IMR-90 (cell line): ENCODE measurements at regions not wholly inside any gene's neighbourhood (a gene's known extent, or its start where the extent isn't known, plus 50 kb on each side); places are given as distances from the start of the nearest gene placed in this dataset.

Experiments
- ATAC-seq: fragments of 200-7000 bp; cut with Tn5 transposase; 2 replicates; pipeline ENCODE4 v1.9.1; 2020; ENCODE audit warnings: low read depth, mild to moderate bottlenecking, moderate library complexity
- BruUV-seq: library from RNA; stranded (reverse); fragments of 400-500 nt; replicated peaks from 2 replicates; lab custom pipeline; 2021; lab: Mats Ljungman, UMichigan
- CTCF ChIA-PET: fragments of 300-600 bp; formaldehyde crosslinking; extraction: SDS; loops from one replicate; lab custom pipeline; 2021; ENCODE audit warnings: antibody characterized with exemption; lab: Yijun Ruan, JAX
- POLR2A ChIA-PET: fragments of 300-600 bp; sonication (Branson Sonifier 250); formaldehyde crosslinking; loops from one replicate; lab custom pipeline; 2022; ENCODE audit warnings: antibody characterized with exemption; ENCODE audit not compliant: unreplicated experiment; lab: Charles Lee
- DNase-seq: peaks from one replicate; pipeline ENCODE4 v3.0.0; 2013
- H2AFZ ChIP-seq: replicated peaks from 2 replicates; pipeline ENCODE3; 2013; ENCODE audit warnings: low read length, mild to moderate bottlenecking; ENCODE audit not compliant: poor library complexity
- H2AK5ac ChIP-seq: 2 replicates; pipeline ENCODE4 v1.6.1; 2013; ENCODE audit warnings: low read depth, low read length, inconsistent platforms
- H2AK9ac ChIP-seq: replicated peaks from 2 replicates; pipeline ENCODE3; 2013; ENCODE audit warnings: mild to moderate bottlenecking, low read depth, low read length, moderate library complexity; ENCODE audit not compliant: poor library complexity
- H2BK120ac ChIP-seq: 2 replicates; pipeline ENCODE4 v1.6.1; 2013; ENCODE audit warnings: low read depth, low read length, inconsistent platforms
- H2BK15ac ChIP-seq: 3 replicates; pipeline ENCODE4 v1.6.1; 2013; ENCODE audit warnings: low read depth, low read length, inconsistent platforms
- H2BK20ac ChIP-seq: 2 replicates; pipeline ENCODE4 v1.6.1; 2013; ENCODE audit warnings: low read depth, mild to moderate bottlenecking, inconsistent platforms, low read length, moderate library complexity
- H2BK5ac ChIP-seq: 2 replicates; pipeline ENCODE4 v1.6.1; 2013; ENCODE audit warnings: mild to moderate bottlenecking, low read depth, low read length, inconsistent platforms; ENCODE audit not compliant: poor library complexity, severe bottlenecking
- H3K14ac ChIP-seq: replicated peaks from 2 replicates; pipeline ENCODE4 v1.6.1; 2013; ENCODE audit warnings: low read depth, low read length, inconsistent platforms
- H3K18ac ChIP-seq: 2 replicates; pipeline ENCODE4 v1.6.1; 2013; ENCODE audit warnings: low read depth, low read length, control low read depth
- H3K23ac ChIP-seq: 2 replicates; pipeline ENCODE4 v1.6.1; 2013; ENCODE audit warnings: low read depth, low read length, inconsistent platforms
- H3K27ac ChIP-seq: 2 replicates; pipeline ENCODE4 v1.5.1; 2013; ENCODE audit warnings: mild to moderate bottlenecking, control low read depth, low read length; ENCODE audit not compliant: insufficient read depth
- H3K27me3 ChIP-seq: 2 replicates; pipeline ENCODE4 v1.6.1; 2013; ENCODE audit warnings: low read length; ENCODE audit not compliant: control insufficient read depth, insufficient read depth
- H3K36me3 ChIP-seq: 2 replicates; pipeline ENCODE4 v1.6.1; 2013; ENCODE audit warnings: low read length, mixed read lengths; ENCODE audit not compliant: control insufficient read depth, insufficient read depth
- H3K4ac ChIP-seq: 2 replicates; pipeline ENCODE4 v1.6.1; 2013; ENCODE audit warnings: low read depth, low read length, inconsistent platforms
- H3K4me1 ChIP-seq: 2 replicates; pipeline ENCODE4 v1.6.1; 2013; ENCODE audit warnings: low read length, mixed read lengths; ENCODE audit not compliant: control insufficient read depth, insufficient read depth
- H3K4me2 ChIP-seq: 2 replicates; pipeline ENCODE4 v1.6.1; 2013; ENCODE audit warnings: low read depth, mild to moderate bottlenecking, control low read depth, low read length, moderate library complexity
- H3K4me3 ChIP-seq: 2 replicates; pipeline ENCODE4 v1.5.1; 2013; ENCODE audit warnings: low read depth, mild to moderate bottlenecking, control low read depth, low read length, moderate library complexity; ENCODE audit not compliant: insufficient read depth
- H3K56ac ChIP-seq: 2 replicates; pipeline ENCODE4 v1.6.1; 2013; ENCODE audit warnings: low read length, inconsistent platforms; ENCODE audit not compliant: insufficient read depth; ENCODE audit errors: extremely low read depth
- H3K79me1 ChIP-seq, 2 experiments: 2 replicates each; pipeline ENCODE4 v1.6.1; 2013; ENCODE audit warnings: low read length in 2 of 2, inconsistent platforms in 1 of 2, low read depth in 1 of 2
- H3K9ac ChIP-seq: 2 replicates; pipeline ENCODE4 v1.6.1; 2013; ENCODE audit warnings: low read depth, low read length, control low read depth
- H3K9me1 ChIP-seq: 2 replicates; pipeline ENCODE4 v1.6.1; 2013; ENCODE audit warnings: low read length, inconsistent platforms; ENCODE audit not compliant: insufficient read depth
- H3K9me3 ChIP-seq: 2 replicates; pipeline ENCODE4 v1.6.1; 2013; ENCODE audit warnings: low read length; ENCODE audit not compliant: control insufficient read depth, insufficient read depth
- H4K20me1 ChIP-seq: 2 replicates; pipeline ENCODE4 v1.6.1; 2013; ENCODE audit warnings: low read length, inconsistent platforms; ENCODE audit not compliant: insufficient read depth
- H4K5ac ChIP-seq: 2 replicates; pipeline ENCODE4 v1.6.1; 2013; ENCODE audit warnings: mild to moderate bottlenecking, low read depth, low read length, control low read depth
- H4K8ac ChIP-seq, 2 experiments: 2 replicates each; pipeline ENCODE4 v1.6.1; 2013; ENCODE audit warnings: low read depth in 2 of 2, low read length in 2 of 2, control low read depth in 1 of 2, inconsistent platforms in 1 of 2
- H4K91ac ChIP-seq: 2 replicates; pipeline ENCODE4 v1.6.1; 2013; ENCODE audit warnings: low read depth, low read length, inconsistent platforms; ENCODE audit not compliant: insufficient read depth
- BHLHE40 ChIP-seq: fragments of 150-350 bp; IDR thresholded peaks from 2 replicates; pipeline ENCODE4 v1.6.1; 2016; ENCODE audit warnings: mild to moderate bottlenecking, low read depth, low read length
- CEBPB ChIP-seq: IDR thresholded peaks from 2 replicates; pipeline ENCODE4 v1.6.1; 2012; ENCODE audit warnings: low read depth, low read length, improper control_type of control experiment
- CHD1 ChIP-seq: IDR thresholded peaks from 2 replicates; pipeline ENCODE4 v1.6.1; 2012; ENCODE audit warnings: low read depth, low read length, improper control_type of control experiment
- CTCF ChIP-seq: conservative IDR thresholded peaks from 2 replicates; pipeline ENCODE4 v1.5.1; 2012; ENCODE audit warnings: mild to moderate bottlenecking, low read depth, low read length, improper control_type of control experiment
- ELK1 ChIP-seq: fragments of 150-350 bp; IDR thresholded peaks from 2 replicates; pipeline ENCODE4 v1.6.1; 2016; ENCODE audit warnings: low read depth, mild to moderate bottlenecking, low read length, moderate library complexity, borderline replicate concordance
- FOS ChIP-seq: fragments of 150-350 bp; IDR thresholded peaks from 2 replicates; pipeline ENCODE4 v1.6.1; 2016; ENCODE audit warnings: low read depth, low read length
- MAZ ChIP-seq: IDR thresholded peaks from 2 replicates; pipeline ENCODE4 v1.6.1; 2012; ENCODE audit warnings: low read depth, mild to moderate bottlenecking, low read length, improper control_type of control experiment, moderate library complexity, borderline replicate concordance
- NFE2L2 ChIP-seq: fragments of 150-350 bp; IDR thresholded peaks from 2 replicates; pipeline ENCODE4 v1.6.1; 2016; ENCODE audit warnings: low read depth, mild to moderate bottlenecking, low read length
- RFX5 ChIP-seq: IDR thresholded peaks from 2 replicates; pipeline ENCODE4 v1.8.0; 2012; ENCODE audit warnings: low read depth, mild to moderate bottlenecking, low read length, moderate library complexity
- WGBS, 2 experiments: methylation state at CpG; one replicate each; pipeline versions ENCODE4 v1.1.5 to v1.1.7; 2013; ENCODE audit warnings: missing lambda C conversion rate in 2 of 2; ENCODE audit not compliant: insufficient read length in 1 of 2; ENCODE audit errors: extremely low coverage in 2 of 2; 5-methylcytosine and 5-hydroxymethylcytosine counted together
- dilution Hi-C: fragments of 300-500 bp; cut with HindIII; formaldehyde crosslinking; loops from one replicate; pipeline ENCODE4 v1.14.3; 2018; ENCODE audit warnings: low sequenced_read_pairs; ENCODE audit not compliant: unreplicated experiment
- in situ Hi-C: fragments of 300-500 bp; cut with MboI; formaldehyde crosslinking; loops from 3 replicates; pipeline ENCODE4 v1.14.3; 2019; ENCODE audit warnings: low sequenced_read_pairs, inconsistent platforms, mixed read lengths
- intact Hi-C: fragments of 100-400 bp; cut with micrococcal nuclease; formaldehyde crosslinking; loops from 2 replicates; pipeline ENCODE4 v1.10.0; 2022

GRCh38 chr3:29072611-29073010 is 208.3 kb upstream of the RBMS3 start:
- Histone ChIP-seq H4K8ac (no peak overlapping the region), H2AK9ac (no peak overlapping the region), H3K14ac (no peak overlapping the region), H4K20me1 (no peaks in the 10 kb centered on the region), H3K9me1 (no peaks in the 10 kb centered on the region), H4K91ac (no peak overlapping the region), H4K5ac (no peak overlapping the region), H2AK5ac (no peak overlapping the region), H3K79me1 (no peaks in the 10 kb centered on the region), H3K18ac (no peak overlapping the region), H2BK120ac (no peak overlapping the region), H3K9ac (no peak overlapping the region), H3K4me2 (no peak overlapping the region), H3K36me3 (no peaks in the 10 kb centered on the region), H3K4ac (no peak overlapping the region), H3K4me3 (no peak overlapping the region), H3K4me1 (no peaks in the 10 kb centered on the region), H3K27me3 (no peaks in the 10 kb centered on the region), H3K27ac (no peak overlapping the region), H2BK15ac (no peak overlapping the region), H3K23ac (no peak overlapping the region), H3K9me3 (no peaks in the 10 kb centered on the region), H2BK20ac (no peak overlapping the region), H2AFZ (no peak overlapping the region), H2BK5ac (no peak overlapping the region), H3K56ac (no peak overlapping the region)
- BruUV-seq = no TSS peak
- DNase-seq (peak; percentile 61), ATAC-seq (peak; percentile 24; the same call in 1 of the 2 replicates)
- in situ Hi-C loops (no loop called here), dilution Hi-C loops (no loop called here), intact Hi-C loops (no loop called here)
- POLR2A ChIA-PET = no interaction called here
- no peak for TF ChIP-seq CTCF
- TF ChIP-seq NFE2L2 = no peak
- TF ChIP-seq BHLHE40 = no peak
- no peak for TF ChIP-seq ELK1
- TF ChIP-seq RFX5 = no peak
- no peak for TF ChIP-seq FOS
- TF ChIP-seq CEBPB = no peak
- no peak for TF ChIP-seq MAZ
- no peak for TF ChIP-seq CHD1
- no CpG with 5 or more reads among the region's 1 CpG for WGBS, 2 experiments
- CTCF ChIA-PET = no interaction called here
